ENCODE measurements at regions not wholly inside any gene's neighbourhood (a gene's known extent, or its start where the extent isn't known, plus 50 kb on each side); places are given as distances from the start of the nearest gene placed in this dataset.

DNA sequence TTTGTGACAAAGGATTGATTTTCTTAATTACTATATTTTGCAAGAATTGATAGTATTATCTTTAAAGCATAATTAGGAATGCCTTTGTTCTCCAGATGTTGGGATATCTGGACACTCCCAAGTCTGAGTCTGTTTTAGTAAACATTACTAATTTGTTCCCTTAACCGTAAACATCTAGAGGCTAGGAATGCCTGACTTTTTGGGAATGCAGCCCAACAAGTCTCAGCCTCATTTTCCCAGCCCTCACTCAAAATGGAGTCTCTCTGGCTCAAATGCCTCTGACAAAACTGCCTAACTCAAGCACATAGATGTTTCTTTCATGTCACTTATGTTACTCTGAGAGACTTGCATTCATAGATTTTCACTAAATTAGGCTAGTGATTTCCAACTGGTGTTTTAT lies 297.0 kb upstream of the CLNK start:
- TF ChIP-seq, protein P1, sequence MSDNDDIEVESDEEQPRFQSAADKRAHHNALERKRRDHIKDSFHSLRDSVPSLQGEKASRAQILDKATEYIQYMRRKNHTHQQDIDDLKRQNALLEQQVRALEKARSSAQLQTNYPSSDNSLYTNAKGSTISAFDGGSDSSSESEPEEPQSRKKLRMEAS (IDR thresholded peaks at IDR 0.05) = no peak
- TF ChIP-seq, protein P2, sequence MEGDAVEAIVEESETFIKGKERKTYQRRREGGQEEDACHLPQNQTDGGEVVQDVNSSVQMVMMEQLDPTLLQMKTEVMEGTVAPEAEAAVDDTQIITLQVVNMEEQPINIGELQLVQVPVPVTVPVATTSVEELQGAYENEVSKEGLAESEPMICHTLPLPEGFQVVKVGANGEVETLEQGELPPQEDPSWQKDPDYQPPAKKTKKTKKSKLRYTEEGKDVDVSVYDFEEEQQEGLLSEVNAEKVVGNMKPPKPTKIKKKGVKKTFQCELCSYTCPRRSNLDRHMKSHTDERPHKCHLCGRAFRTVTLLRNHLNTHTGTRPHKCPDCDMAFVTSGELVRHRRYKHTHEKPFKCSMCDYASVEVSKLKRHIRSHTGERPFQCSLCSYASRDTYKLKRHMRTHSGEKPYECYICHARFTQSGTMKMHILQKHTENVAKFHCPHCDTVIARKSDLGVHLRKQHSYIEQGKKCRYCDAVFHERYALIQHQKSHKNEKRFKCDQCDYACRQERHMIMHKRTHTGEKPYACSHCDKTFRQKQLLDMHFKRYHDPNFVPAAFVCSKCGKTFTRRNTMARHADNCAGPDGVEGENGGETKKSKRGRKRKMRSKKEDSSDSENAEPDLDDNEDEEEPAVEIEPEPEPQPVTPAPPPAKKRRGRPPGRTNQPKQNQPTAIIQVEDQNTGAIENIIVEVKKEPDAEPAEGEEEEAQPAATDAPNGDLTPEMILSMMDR (IDR thresholded peaks at IDR 0.05; ENCODE audit: low read depth, low read length, missing input control) = no peak
- TF ChIP-seq, protein P3, sequence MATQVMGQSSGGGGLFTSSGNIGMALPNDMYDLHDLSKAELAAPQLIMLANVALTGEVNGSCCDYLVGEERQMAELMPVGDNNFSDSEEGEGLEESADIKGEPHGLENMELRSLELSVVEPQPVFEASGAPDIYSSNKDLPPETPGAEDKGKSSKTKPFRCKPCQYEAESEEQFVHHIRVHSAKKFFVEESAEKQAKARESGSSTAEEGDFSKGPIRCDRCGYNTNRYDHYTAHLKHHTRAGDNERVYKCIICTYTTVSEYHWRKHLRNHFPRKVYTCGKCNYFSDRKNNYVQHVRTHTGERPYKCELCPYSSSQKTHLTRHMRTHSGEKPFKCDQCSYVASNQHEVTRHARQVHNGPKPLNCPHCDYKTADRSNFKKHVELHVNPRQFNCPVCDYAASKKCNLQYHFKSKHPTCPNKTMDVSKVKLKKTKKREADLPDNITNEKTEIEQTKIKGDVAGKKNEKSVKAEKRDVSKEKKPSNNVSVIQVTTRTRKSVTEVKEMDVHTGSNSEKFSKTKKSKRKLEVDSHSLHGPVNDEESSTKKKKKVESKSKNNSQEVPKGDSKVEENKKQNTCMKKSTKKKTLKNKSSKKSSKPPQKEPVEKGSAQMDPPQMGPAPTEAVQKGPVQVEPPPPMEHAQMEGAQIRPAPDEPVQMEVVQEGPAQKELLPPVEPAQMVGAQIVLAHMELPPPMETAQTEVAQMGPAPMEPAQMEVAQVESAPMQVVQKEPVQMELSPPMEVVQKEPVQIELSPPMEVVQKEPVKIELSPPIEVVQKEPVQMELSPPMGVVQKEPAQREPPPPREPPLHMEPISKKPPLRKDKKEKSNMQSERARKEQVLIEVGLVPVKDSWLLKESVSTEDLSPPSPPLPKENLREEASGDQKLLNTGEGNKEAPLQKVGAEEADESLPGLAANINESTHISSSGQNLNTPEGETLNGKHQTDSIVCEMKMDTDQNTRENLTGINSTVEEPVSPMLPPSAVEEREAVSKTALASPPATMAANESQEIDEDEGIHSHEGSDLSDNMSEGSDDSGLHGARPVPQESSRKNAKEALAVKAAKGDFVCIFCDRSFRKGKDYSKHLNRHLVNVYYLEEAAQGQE (IDR thresholded peaks at IDR 0.05) = no peak
- TF ChIP-seq YY1 (IDR thresholded peaks at IDR 0.05) (no peak), RXRA (IDR thresholded peaks at IDR 0.05) (no peak), RAD21 (IDR thresholded peaks at IDR 0.05) (no peak), JUND (IDR thresholded peaks at IDR 0.05) (no peak), EGR1 (IDR thresholded peaks at IDR 0.05; ENCODE audit: low read depth in 2 of 2) (no peak)
- TF ChIP-seq, protein P4, sequence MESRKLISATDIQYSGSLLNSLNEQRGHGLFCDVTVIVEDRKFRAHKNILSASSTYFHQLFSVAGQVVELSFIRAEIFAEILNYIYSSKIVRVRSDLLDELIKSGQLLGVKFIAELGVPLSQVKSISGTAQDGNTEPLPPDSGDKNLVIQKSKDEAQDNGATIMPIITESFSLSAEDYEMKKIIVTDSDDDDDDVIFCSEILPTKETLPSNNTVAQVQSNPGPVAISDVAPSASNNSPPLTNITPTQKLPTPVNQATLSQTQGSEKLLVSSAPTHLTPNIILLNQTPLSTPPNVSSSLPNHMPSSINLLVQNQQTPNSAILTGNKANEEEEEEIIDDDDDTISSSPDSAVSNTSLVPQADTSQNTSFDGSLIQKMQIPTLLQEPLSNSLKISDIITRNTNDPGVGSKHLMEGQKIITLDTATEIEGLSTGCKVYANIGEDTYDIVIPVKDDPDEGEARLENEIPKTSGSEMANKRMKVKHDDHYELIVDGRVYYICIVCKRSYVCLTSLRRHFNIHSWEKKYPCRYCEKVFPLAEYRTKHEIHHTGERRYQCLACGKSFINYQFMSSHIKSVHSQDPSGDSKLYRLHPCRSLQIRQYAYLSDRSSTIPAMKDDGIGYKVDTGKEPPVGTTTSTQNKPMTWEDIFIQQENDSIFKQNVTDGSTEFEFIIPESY (IDR thresholded peaks at IDR 0.05) = no peak

Data from liver (tissue), 3 donors.